Neural progenitor cell (in vitro differentiated cells): ENCODE measurements at regions not wholly inside any gene's neighbourhood (a gene's known extent, or its start where the extent isn't known, plus 50 kb on each side); places are given as distances from the start of the nearest gene placed in this dataset.

Experiments
- DNase-seq: peaks from one replicate; pipeline ENCODE4 v3.0.0-alpha.2; 2016; ENCODE audit warnings: low spot score
- H2AFZ ChIP-seq: fragments of 200-600 bp; sonication (generic); replicated peaks from 2 replicates; pipeline ENCODE4 v1.6.1; 2016; ENCODE audit warnings: antibody characterized with exemption
- H3F3A ChIP-seq: fragments of 200-600 bp; sonication (generic); 2 replicates; pipeline ENCODE4 v1.6.1; 2016; ENCODE audit warnings: antibody characterized with exemption, low read depth
- H3K27ac ChIP-seq: fragments of 200-600 bp; sonication (generic); 2 replicates; pipeline ENCODE4 v1.5.1; 2016; ENCODE audit warnings: mild to moderate bottlenecking
- H3K27me3 ChIP-seq: fragments of 200-600 bp; sonication (generic); 2 replicates; pipeline ENCODE4 v1.6.1; 2016; ENCODE audit warnings: mild to moderate bottlenecking, moderate library complexity
- H3K36me3 ChIP-seq: fragments of 200-600 bp; sonication (generic); 2 replicates; pipeline ENCODE4 v1.5.1; 2016
- H3K4me1 ChIP-seq: fragments of 200-600 bp; sonication (generic); 2 replicates; pipeline ENCODE4 v1.6.1; 2016; ENCODE audit warnings: mixed run types
- H3K4me2 ChIP-seq: fragments of 200-600 bp; sonication (generic); 2 replicates; pipeline ENCODE4 v1.6.1; 2016
- H3K4me3 ChIP-seq: fragments of 200-600 bp; sonication (generic); 2 replicates; pipeline ENCODE4 v1.5.1; 2016
- H3K79me2 ChIP-seq: fragments of 200-600 bp; sonication (generic); 2 replicates; pipeline ENCODE4 v1.6.1; 2016; ENCODE audit warnings: low read depth
- H3K9ac ChIP-seq: fragments of 200-600 bp; sonication (generic); 2 replicates; pipeline ENCODE4 v1.6.1; 2016
- H3K9me3 ChIP-seq: fragments of 200-600 bp; sonication (generic); 2 replicates; pipeline ENCODE4 v1.5.1; 2016; ENCODE audit warnings: low read depth
- H4K20me1 ChIP-seq: fragments of 200-600 bp; sonication (generic); 2 replicates; pipeline ENCODE4 v1.6.1; 2016; ENCODE audit warnings: low read depth
- H3K27ac Mint-ChIP-seq: 3 replicates; pipeline ENCODE4 v1.8.0; 2021; ENCODE audit warnings: mixed read lengths
- H3K27me3 Mint-ChIP-seq: 2 replicates; pipeline ENCODE4 v1.8.0; 2022; ENCODE audit warnings: low read depth, mild to moderate bottlenecking, inconsistent platforms, moderate library complexity, mixed read lengths; ENCODE audit not compliant: insufficient read depth
- H3K36me3 Mint-ChIP-seq: 3 replicates; pipeline ENCODE4 v1.8.0; 2021; ENCODE audit warnings: mixed read lengths
- H3K4me1 Mint-ChIP-seq: 3 replicates; pipeline ENCODE4 v1.8.0; 2021; ENCODE audit warnings: mixed read lengths
- H3K4me3 Mint-ChIP-seq: 3 replicates; pipeline ENCODE4 v1.8.0; 2021; ENCODE audit warnings: mild to moderate bottlenecking, moderate library complexity, mixed read lengths
- H3K9me3 Mint-ChIP-seq: 3 replicates; pipeline ENCODE4 v1.8.0; 2020; ENCODE audit warnings: mixed read lengths
- CTCF ChIP-seq: fragments of 200-600 bp; sonication (generic); IDR thresholded peaks from 2 replicates; pipeline ENCODE4 v1.5.1; 2017; ENCODE audit warnings: antibody characterized with exemption, mild to moderate bottlenecking
- EZH2 ChIP-seq: fragments of 200-600 bp; sonication (generic); IDR thresholded peaks from 2 replicates; pipeline ENCODE4 v1.6.1; 2017; ENCODE audit warnings: antibody characterized with exemption, mild to moderate bottlenecking, moderate library complexity
- EZH2phosphoT487 ChIP-seq: fragments of 200-600 bp; sonication (generic); IDR thresholded peaks from 2 replicates; pipeline ENCODE4 v1.6.1; 2017; ENCODE audit warnings: antibody characterized with exemption

DNA sequence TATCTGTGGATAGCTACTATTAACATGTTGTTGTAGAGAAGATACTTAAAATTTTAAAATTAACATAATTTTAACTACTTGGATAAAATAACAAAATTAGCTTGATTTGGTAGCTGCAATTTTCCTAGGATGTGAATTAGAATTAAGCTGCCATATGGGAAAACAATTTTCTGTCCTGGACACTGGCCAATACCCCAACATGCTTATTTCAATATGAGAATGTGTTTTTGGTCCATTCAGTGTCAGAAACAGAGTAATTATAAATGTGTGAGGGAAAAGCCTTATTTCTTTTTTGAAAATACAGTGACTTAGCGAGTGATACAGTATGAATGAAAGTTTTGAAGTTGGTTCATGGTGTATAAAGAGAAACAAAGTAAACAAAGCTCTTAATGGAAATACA lies 948.3 kb upstream of the GYPC start:
- H3F3A ChIP-seq = no peaks in the 10 kb centered on the region
- Mint-ChIP-seq H3K36me3 (no peaks in the 10 kb centered on the region), H3K27me3 (peaks cover 2% of the 10 kb centered on the region), H3K4me1 (no peaks in the 10 kb centered on the region), H3K4me3 (no peak overlapping the region), H3K27ac (no peak overlapping the region), H3K9me3 (no peaks in the 10 kb centered on the region)
- no peak for TF ChIP-seq EZH2phosphoT487
- H2AFZ ChIP-seq = no peak overlapping the region
- no peak overlapping the region for H3K4me3 ChIP-seq
- H3K27me3 ChIP-seq = no peaks in the 10 kb centered on the region
- H3K79me2 ChIP-seq = no peaks in the 10 kb centered on the region
- no peak overlapping the region for H3K4me2 ChIP-seq
- no peaks in the 10 kb centered on the region for H3K4me1 ChIP-seq
- no peak overlapping the region for H3K9ac ChIP-seq
- no peak overlapping the region for H3K27ac ChIP-seq
- no peaks in the 10 kb centered on the region for H4K20me1 ChIP-seq
- DNase-seq = no peak
- H3K9me3 ChIP-seq = no peaks in the 10 kb centered on the region
- H3K36me3 ChIP-seq = no peaks in the 10 kb centered on the region

DNA sequence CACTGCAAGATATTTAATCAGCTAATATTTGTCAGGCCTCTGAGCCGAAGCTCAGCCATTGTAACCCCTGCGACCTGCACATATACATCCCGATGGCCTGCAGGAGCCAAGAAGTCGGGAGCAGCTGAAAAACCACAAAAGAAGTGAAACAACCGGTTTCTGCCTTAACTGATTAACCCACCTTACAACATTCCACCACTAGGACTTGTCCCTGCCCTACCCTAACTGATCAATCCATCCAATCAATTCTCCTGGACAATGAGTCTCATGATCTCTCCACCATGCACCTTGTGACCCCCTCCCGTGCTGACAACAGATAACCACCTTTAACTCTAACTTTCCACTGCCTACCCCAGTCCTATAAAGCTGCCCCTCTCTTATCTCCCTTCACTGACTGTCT lies 945.4 kb upstream of the GYPC start:
- Mint-ChIP-seq H3K9me3 (no peaks in the 10 kb centered on the region), H3K4me3 (no peak overlapping the region), H3K4me1 (no peaks in the 10 kb centered on the region), H3K27me3 (peaks cover 2% of the 10 kb centered on the region), H3K36me3 (no peaks in the 10 kb centered on the region), H3K27ac (no peak overlapping the region)
- Histone ChIP-seq H3K79me2 (no peaks in the 10 kb centered on the region), H2AFZ (no peak overlapping the region), H3K9ac (no peak overlapping the region), H3K4me2 (no peak overlapping the region), H3K4me1 (no peaks in the 10 kb centered on the region), H3K27me3 (no peaks in the 10 kb centered on the region), H3K4me3 (no peak overlapping the region), H4K20me1 (no peaks in the 10 kb centered on the region), H3K9me3 (no peaks in the 10 kb centered on the region), H3K27ac (no peak overlapping the region), H3K36me3 (no peaks in the 10 kb centered on the region), H3F3A (no peaks in the 10 kb centered on the region)
- no peak for TF ChIP-seq EZH2phosphoT487
- no peak for TF ChIP-seq CTCF
- TF ChIP-seq EZH2 = no peak
- no peak for DNase-seq

- H3K9me3 ChIP-seq = no peaks in the 10 kb centered on the region
- H3F3A ChIP-seq = no peaks in the 10 kb centered on the region
- no peak overlapping the region for H3K4me3 Mint-ChIP-seq
- no peak overlapping the region for H3K4me2 ChIP-seq
- no peak overlapping the region for H2AFZ ChIP-seq
- no peak for DNase-seq
- no peak overlapping the region for H3K4me3 ChIP-seq
- no peaks in the 10 kb centered on the region for H3K9me3 Mint-ChIP-seq
- no peaks in the 10 kb centered on the region for H3K79me2 ChIP-seq
- no peaks in the 10 kb centered on the region for H4K20me1 ChIP-seq
- H3K36me3 ChIP-seq = no peaks in the 10 kb centered on the region
- H3K4me1 ChIP-seq = no peaks in the 10 kb centered on the region
- peaks cover 2% of the 10 kb centered on the region for H3K27me3 Mint-ChIP-seq
- TF ChIP-seq CTCF = no peak
- TF ChIP-seq EZH2phosphoT487 = no peak
- no peak for TF ChIP-seq EZH2
- no peak overlapping the region for H3K9ac ChIP-seq
- no peaks in the 10 kb centered on the region for H3K4me1 Mint-ChIP-seq
- no peak overlapping the region for H3K27ac ChIP-seq
- H3K27me3 ChIP-seq = no peaks in the 10 kb centered on the region
- no peaks in the 10 kb centered on the region for H3K36me3 Mint-ChIP-seq
- no peak overlapping the region for H3K27ac Mint-ChIP-seq
Observed at GRCh38 chr2:125711075-125711474, 944.9 kb upstream of the GYPC start.

- H3K4me1 Mint-ChIP-seq = peaks cover 5% of the 10 kb centered on the region
- H3K4me3 Mint-ChIP-seq = no peak overlapping the region
- Histone ChIP-seq H4K20me1 (no peaks in the 10 kb centered on the region), H2AFZ (peak overlapping the region; percentile 35), H3K4me2 (no peak overlapping the region), H3K9me3 (no peaks in the 10 kb centered on the region), H3F3A (no peaks in the 10 kb centered on the region), H3K27me3 (no peaks in the 10 kb centered on the region), H3K9ac (no peak overlapping the region), H3K27ac (no peak overlapping the region), H3K36me3 (no peaks in the 10 kb centered on the region), H3K4me3 (no peak overlapping the region), H3K4me1 (peaks cover 4% of the 10 kb centered on the region), H3K79me2 (no peaks in the 10 kb centered on the region)
- TF ChIP-seq EZH2phosphoT487 = no peak
- no peak for TF ChIP-seq CTCF
- TF ChIP-seq EZH2 = no peak
- no peak overlapping the region for H3K27ac Mint-ChIP-seq
- no peaks in the 10 kb centered on the region for H3K9me3 Mint-ChIP-seq
- no peak for DNase-seq
- no peaks in the 10 kb centered on the region for H3K27me3 Mint-ChIP-seq
- H3K36me3 Mint-ChIP-seq = no peaks in the 10 kb centered on the region
Observed at GRCh38 chr2:125713533-125713932, 942.4 kb upstream of the GYPC start.
